Osteocyte (in vitro differentiated cells): ENCODE measurements at regions not wholly inside any gene's neighbourhood (a gene's known extent, or its start where the extent isn't known, plus 50 kb on each side); places are given as distances from the start of the nearest gene placed in this dataset.

Experiments used
- DNase-seq: peaks from one replicate; pipeline ENCODE4 v3.0.0; 2021; ENCODE audit warnings: mixed read lengths; ENCODE audit not compliant: unreplicated experiment; ENCODE audit errors: extremely low spot score
- H3K27ac Mint-ChIP-seq: one replicate; pipeline ENCODE4 v1.8.0; 2021; ENCODE audit warnings: mild to moderate bottlenecking, mixed read lengths; ENCODE audit not compliant: unreplicated experiment
- H3K27me3 Mint-ChIP-seq: one replicate; pipeline ENCODE4 v1.8.0; 2021; ENCODE audit warnings: mixed read lengths; ENCODE audit not compliant: unreplicated experiment
- H3K36me3 Mint-ChIP-seq: one replicate; pipeline ENCODE4 v1.8.0; 2021; ENCODE audit warnings: mixed read lengths; ENCODE audit not compliant: unreplicated experiment
- H3K4me1 Mint-ChIP-seq: one replicate; pipeline ENCODE4 v1.8.0; 2021; ENCODE audit warnings: mixed read lengths; ENCODE audit not compliant: unreplicated experiment
- H3K4me3 Mint-ChIP-seq: one replicate; pipeline ENCODE4 v1.8.0; 2021; ENCODE audit warnings: mild to moderate bottlenecking, moderate library complexity, mixed read lengths; ENCODE audit not compliant: unreplicated experiment
- H3K9me3 Mint-ChIP-seq: one replicate; pipeline ENCODE4 v1.8.0; 2021; ENCODE audit warnings: mixed read lengths; ENCODE audit not compliant: unreplicated experiment
- CTCF ChIP-seq: fragments of 200-600 bp; sonication (generic); IDR thresholded peaks from 2 replicates; pipeline ENCODE4 v1.5.0; 2021; ENCODE audit warnings: antibody characterized with exemption, mild to moderate bottlenecking, moderate library complexity

- Mint-ChIP-seq H3K4me1 (no peaks in the 10 kb centered on the region), H3K27me3 (no peaks in the 10 kb centered on the region), H3K36me3 (no peaks in the 10 kb centered on the region), H3K27ac (no peak overlapping the region), H3K4me3 (no peak overlapping the region), H3K9me3 (peaks cover 17% of the 10 kb centered on the region)
- DNase-seq: no peak
- no peak for TF ChIP-seq CTCF
These were observed 237.3 kb downstream of the BMP2 start for GRCh38 chr20:7004801-7005200.

- Mint-ChIP-seq H3K9me3 (peaks cover 21% of the 10 kb centered on the region), H3K4me1 (no peaks in the 10 kb centered on the region), H3K36me3 (no peaks in the 10 kb centered on the region), H3K27me3 (no peaks in the 10 kb centered on the region), H3K4me3 (no peak overlapping the region), H3K27ac (no peak overlapping the region)
- no peak for DNase-seq
- no peak for TF ChIP-seq CTCF
These were observed 243.0 kb downstream of the BMP2 start for GRCh38 chr20:7010527-7010926.

GRCh38 chr20:7015257-7015656, 247.8 kb downstream of the BMP2 start:
- Mint-ChIP-seq H3K4me3 (no peak overlapping the region), H3K27ac (no peak overlapping the region), H3K36me3 (no peaks in the 10 kb centered on the region), H3K27me3 (no peaks in the 10 kb centered on the region), H3K4me1 (no peaks in the 10 kb centered on the region), H3K9me3 (no peaks in the 10 kb centered on the region)
- no peak for DNase-seq
- no peak for TF ChIP-seq CTCF

GRCh38 chr20:7022597-7022996, 255.1 kb downstream of the BMP2 start:
- Mint-ChIP-seq H3K27ac (no peak overlapping the region), H3K27me3 (no peaks in the 10 kb centered on the region), H3K9me3 (peaks cover 8% of the 10 kb centered on the region), H3K4me1 (no peaks in the 10 kb centered on the region), H3K36me3 (no peaks in the 10 kb centered on the region), H3K4me3 (no peak overlapping the region)
- TF ChIP-seq CTCF: no peak
- DNase-seq: no peak

GRCh38 chr20:7025635-7026034, 258.1 kb downstream of the BMP2 start:
- Mint-ChIP-seq H3K27ac (no peak overlapping the region), H3K4me3 (no peak overlapping the region), H3K36me3 (no peaks in the 10 kb centered on the region)

More at GRCh38 chr20:7025635-7026034, 258.1 kb downstream of the BMP2 start:
- no peak for DNase-seq
- Mint-ChIP-seq H3K9me3 (peaks cover 8% of the 10 kb centered on the region), H3K27me3 (no peaks in the 10 kb centered on the region), H3K4me1 (no peaks in the 10 kb centered on the region)
- TF ChIP-seq CTCF: no peak
